ENCODE measurements at regions not wholly inside any gene's neighbourhood (a gene's known extent, or its start where the extent isn't known, plus 50 kb on each side); places are given as distances from the start of the nearest gene placed in this dataset.

DNA sequence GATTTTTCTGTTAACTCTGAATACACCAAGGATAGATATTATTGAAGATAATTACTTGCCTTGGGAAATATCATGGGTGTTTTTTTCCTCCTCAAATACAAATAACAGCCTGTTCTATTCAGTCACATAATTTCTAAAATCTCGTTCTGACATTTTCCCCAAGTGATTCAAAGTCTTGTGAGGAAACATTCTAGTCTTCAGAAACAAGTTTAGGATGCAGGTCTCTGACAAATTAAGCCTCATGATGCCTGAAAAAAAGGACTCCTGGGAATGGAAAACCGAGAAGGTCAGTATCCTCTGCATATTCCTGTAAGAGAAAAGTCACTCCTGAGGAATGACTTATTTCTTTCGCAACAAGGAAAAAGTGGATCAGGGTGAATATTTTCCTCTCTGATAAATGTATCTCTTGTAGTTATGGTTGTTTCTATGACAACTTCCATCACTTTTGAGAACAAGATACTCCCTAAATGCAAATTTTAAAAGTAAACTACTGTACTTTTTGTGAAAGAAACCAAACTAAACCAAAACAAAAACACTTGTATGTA is 384.6 kb downstream of the CNTNAP4 start:
- Histone ChIP-seq H3K9me3 (ENCODE audit: control insufficient read depth in 1 of 2, low read length in 2 of 2) (no peaks in the 10 kb centered on the region), H3K4me1 (ENCODE audit: control insufficient read depth in 1 of 2, insufficient read depth in 2 of 2, low read length in 2 of 2) (no peaks in the 10 kb centered on the region), H3K9ac (ENCODE audit: low read depth in 1 of 2, low read length in 2 of 2) (no peak overlapping the region), H3K36me3 (ENCODE audit: control insufficient read depth in 1 of 2, insufficient read depth in 2 of 2, low read length in 2 of 2) (no peaks in the 10 kb centered on the region), H3K27me3 (ENCODE audit: control insufficient read depth in 1 of 2, insufficient read depth in 2 of 2, low read length in 2 of 2) (no peaks in the 10 kb centered on the region), H3K27ac (ENCODE audit: low read depth, low read length) (no peak overlapping the region), H3K4me3 (ENCODE audit: low read depth in 1 of 2, low read length in 2 of 2) (no peak overlapping the region)

- no peak overlapping the region for H3K27ac ChIP-seq (ENCODE audit: low read depth, low read length)
- H3K4me3 ChIP-seq (ENCODE audit: low read depth in 1 of 2, low read length in 2 of 2): no peak overlapping the region
- no peaks in the 10 kb centered on the region for H3K27me3 ChIP-seq (ENCODE audit: control insufficient read depth in 1 of 2, insufficient read depth in 2 of 2, low read length in 2 of 2)
- H3K9me3 ChIP-seq (ENCODE audit: control insufficient read depth in 1 of 2, low read length in 2 of 2): no peaks in the 10 kb centered on the region
- H3K36me3 ChIP-seq (ENCODE audit: control insufficient read depth in 1 of 2, insufficient read depth in 2 of 2, low read length in 2 of 2): no peaks in the 10 kb centered on the region
- H3K9ac ChIP-seq (ENCODE audit: low read depth in 1 of 2, low read length in 2 of 2): no peak overlapping the region
- H3K4me1 ChIP-seq (ENCODE audit: control insufficient read depth in 1 of 2, insufficient read depth in 2 of 2, low read length in 2 of 2): no peaks in the 10 kb centered on the region
Measured at GRCh38 chr16:76665571-76666275, 388.5 kb downstream of the CNTNAP4 start.

- Histone ChIP-seq H3K27me3 (ENCODE audit: control insufficient read depth in 1 of 2, insufficient read depth in 2 of 2, low read length in 2 of 2) (no peaks in the 10 kb centered on the region), H3K4me1 (ENCODE audit: control insufficient read depth in 1 of 2, insufficient read depth in 2 of 2, low read length in 2 of 2) (no peaks in the 10 kb centered on the region), H3K36me3 (ENCODE audit: control insufficient read depth in 1 of 2, insufficient read depth in 2 of 2, low read length in 2 of 2) (no peaks in the 10 kb centered on the region), H3K4me3 (ENCODE audit: low read depth in 1 of 2, low read length in 2 of 2) (no peak overlapping the region), H3K9ac (ENCODE audit: low read depth in 1 of 2, low read length in 2 of 2) (no peak overlapping the region), H3K9me3 (ENCODE audit: control insufficient read depth in 1 of 2, low read length in 2 of 2) (no peaks in the 10 kb centered on the region), H3K27ac (ENCODE audit: low read depth, low read length) (no peak overlapping the region)
Measured at GRCh38 chr16:76668207-76668725, 391.1 kb downstream of the CNTNAP4 start.

DNA sequence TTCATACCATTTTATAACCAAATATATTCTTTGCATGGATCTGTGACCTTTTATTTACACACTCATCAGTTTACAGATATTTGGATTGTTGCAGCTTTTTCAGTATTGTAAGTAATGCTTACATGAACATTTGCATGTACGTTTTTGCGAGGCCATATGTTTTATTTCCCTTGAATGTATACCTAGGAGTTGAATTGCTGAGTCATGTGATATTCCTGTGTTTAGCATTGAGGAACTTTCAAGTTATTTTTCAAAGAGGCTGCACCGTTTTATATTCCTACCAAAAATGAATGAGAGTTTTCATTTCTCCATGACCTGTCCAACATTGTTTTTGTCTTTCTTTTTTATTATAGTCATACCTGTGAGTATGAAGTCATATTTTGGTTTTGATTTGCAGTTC is 392.1 kb downstream of the CNTNAP4 start:
- Histone ChIP-seq H3K9ac (ENCODE audit: low read depth in 1 of 2, low read length in 2 of 2) (no peak overlapping the region), H3K27ac (ENCODE audit: low read depth, low read length) (no peak overlapping the region), H3K27me3 (ENCODE audit: control insufficient read depth in 1 of 2, insufficient read depth in 2 of 2, low read length in 2 of 2) (no peaks in the 10 kb centered on the region), H3K9me3 (ENCODE audit: control insufficient read depth in 1 of 2, low read length in 2 of 2) (no peaks in the 10 kb centered on the region), H3K4me3 (ENCODE audit: low read depth in 1 of 2, low read length in 2 of 2) (no peak overlapping the region), H3K36me3 (ENCODE audit: control insufficient read depth in 1 of 2, insufficient read depth in 2 of 2, low read length in 2 of 2) (no peaks in the 10 kb centered on the region), H3K4me1 (ENCODE audit: control insufficient read depth in 1 of 2, insufficient read depth in 2 of 2, low read length in 2 of 2) (no peaks in the 10 kb centered on the region)

DNA sequence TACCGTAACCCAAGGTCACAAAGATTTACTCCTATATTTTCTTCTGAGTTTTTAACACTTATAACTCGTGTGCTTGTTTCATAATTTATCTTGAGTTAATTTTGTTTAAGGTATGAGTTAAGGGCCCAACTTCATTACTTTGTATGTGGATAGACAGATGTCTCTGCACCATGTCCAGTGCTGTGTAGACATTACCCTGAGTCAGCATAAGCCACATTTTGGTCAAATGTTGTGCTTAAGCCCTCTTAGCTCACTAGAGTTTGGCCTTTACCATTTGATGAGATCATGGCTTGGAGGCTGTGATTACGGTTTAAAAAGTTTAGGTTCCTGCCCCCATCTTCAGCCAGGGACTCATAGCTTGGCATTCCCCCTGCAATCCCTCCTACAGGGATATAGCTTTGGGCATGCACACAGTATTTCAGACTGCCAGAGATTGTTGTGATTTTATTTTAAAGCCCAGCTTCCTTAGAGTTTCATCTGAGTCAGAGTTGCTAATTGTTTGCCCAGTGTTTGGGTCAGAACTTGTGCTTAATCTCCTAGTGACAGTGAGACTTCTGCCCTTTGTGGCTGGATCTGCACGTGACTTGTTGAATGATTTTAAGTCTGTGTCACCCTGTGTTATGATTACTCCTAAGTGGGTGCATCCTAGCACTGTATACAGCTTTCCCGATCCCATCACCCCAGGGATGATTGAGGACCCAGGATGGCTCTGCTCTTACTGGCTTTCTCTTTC is 393.1 kb downstream of the CNTNAP4 start:
- Histone ChIP-seq H3K4me3 (ENCODE audit: low read depth in 1 of 2, low read length in 2 of 2) (no peak overlapping the region), H3K27me3 (ENCODE audit: control insufficient read depth in 1 of 2, insufficient read depth in 2 of 2, low read length in 2 of 2) (no peaks in the 10 kb centered on the region), H3K9me3 (ENCODE audit: control insufficient read depth in 1 of 2, low read length in 2 of 2) (no peaks in the 10 kb centered on the region), H3K36me3 (ENCODE audit: control insufficient read depth in 1 of 2, insufficient read depth in 2 of 2, low read length in 2 of 2) (no peaks in the 10 kb centered on the region), H3K9ac (ENCODE audit: low read depth in 1 of 2, low read length in 2 of 2) (no peak overlapping the region), H3K4me1 (ENCODE audit: control insufficient read depth in 1 of 2, insufficient read depth in 2 of 2, low read length in 2 of 2) (no peaks in the 10 kb centered on the region), H3K27ac (ENCODE audit: low read depth, low read length) (no peak overlapping the region)

- Histone ChIP-seq H3K27ac (ENCODE audit: low read depth, low read length) (no peak overlapping the region), H3K36me3 (ENCODE audit: control insufficient read depth in 1 of 2, insufficient read depth in 2 of 2, low read length in 2 of 2) (no peaks in the 10 kb centered on the region), H3K9ac (ENCODE audit: low read depth in 1 of 2, low read length in 2 of 2) (no peak overlapping the region), H3K9me3 (ENCODE audit: control insufficient read depth in 1 of 2, low read length in 2 of 2) (no peaks in the 10 kb centered on the region), H3K27me3 (ENCODE audit: control insufficient read depth in 1 of 2, insufficient read depth in 2 of 2, low read length in 2 of 2) (no peaks in the 10 kb centered on the region), H3K4me3 (ENCODE audit: low read depth in 1 of 2, low read length in 2 of 2) (no peak overlapping the region), H3K4me1 (ENCODE audit: control insufficient read depth in 1 of 2, insufficient read depth in 2 of 2, low read length in 2 of 2) (no peaks in the 10 kb centered on the region)
Measured at GRCh38 chr16:76676356-76676755, 399.2 kb downstream of the CNTNAP4 start.

DNA sequence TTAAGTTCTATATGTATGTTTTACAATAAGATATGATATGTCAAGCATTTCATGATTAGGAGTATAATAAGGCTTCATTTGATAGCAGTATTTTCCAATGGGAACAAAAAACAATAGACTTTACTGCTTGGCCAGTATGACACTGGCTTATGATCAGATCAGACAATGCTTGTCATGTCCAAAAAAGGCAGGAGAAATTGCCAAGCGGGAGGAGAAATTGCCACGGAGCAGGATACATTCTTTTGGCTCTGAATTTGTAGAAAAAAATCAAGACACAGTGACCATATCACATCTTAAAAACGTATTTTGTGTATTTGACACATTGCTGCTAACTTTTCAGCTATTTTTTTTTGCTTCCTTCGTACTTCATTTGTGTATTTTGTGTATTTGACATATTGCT is 404.1 kb downstream of the CNTNAP4 start:
- Histone ChIP-seq H3K9me3 (ENCODE audit: control insufficient read depth in 1 of 2, low read length in 2 of 2) (no peaks in the 10 kb centered on the region), H3K4me3 (ENCODE audit: low read depth in 1 of 2, low read length in 2 of 2) (no peak overlapping the region), H3K9ac (ENCODE audit: low read depth in 1 of 2, low read length in 2 of 2) (no peak overlapping the region), H3K36me3 (ENCODE audit: control insufficient read depth in 1 of 2, insufficient read depth in 2 of 2, low read length in 2 of 2) (no peaks in the 10 kb centered on the region), H3K4me1 (ENCODE audit: control insufficient read depth in 1 of 2, insufficient read depth in 2 of 2, low read length in 2 of 2) (no peaks in the 10 kb centered on the region), H3K27ac (ENCODE audit: low read depth, low read length) (no peak overlapping the region), H3K27me3 (ENCODE audit: control insufficient read depth in 1 of 2, insufficient read depth in 2 of 2, low read length in 2 of 2) (no peaks in the 10 kb centered on the region)

DNA sequence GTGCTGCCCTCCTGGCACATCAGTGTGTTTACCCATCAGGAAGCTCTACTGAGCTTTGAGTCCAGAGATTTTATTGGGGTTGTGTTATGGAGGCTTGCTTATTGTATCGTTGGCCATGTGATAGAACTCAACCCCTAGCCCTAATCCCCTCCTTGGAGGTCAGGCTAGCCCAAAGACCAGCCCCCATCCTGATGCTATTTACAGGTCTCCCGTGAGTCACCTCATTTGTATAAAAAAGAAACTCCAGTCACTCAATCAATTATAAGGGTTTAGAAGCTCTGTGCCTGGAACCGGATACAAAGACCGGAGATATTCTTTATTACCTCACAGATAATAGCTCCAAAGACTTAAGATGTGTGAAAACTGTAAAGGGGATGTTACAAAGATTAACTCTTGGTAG is 405.9 kb downstream of the CNTNAP4 start:
- Histone ChIP-seq H3K9ac (ENCODE audit: low read depth in 1 of 2, low read length in 2 of 2) (no peak overlapping the region), H3K4me1 (ENCODE audit: control insufficient read depth in 1 of 2, insufficient read depth in 2 of 2, low read length in 2 of 2) (no peaks in the 10 kb centered on the region), H3K27me3 (ENCODE audit: control insufficient read depth in 1 of 2, insufficient read depth in 2 of 2, low read length in 2 of 2) (no peaks in the 10 kb centered on the region), H3K36me3 (ENCODE audit: control insufficient read depth in 1 of 2, insufficient read depth in 2 of 2, low read length in 2 of 2) (no peaks in the 10 kb centered on the region), H3K9me3 (ENCODE audit: control insufficient read depth in 1 of 2, low read length in 2 of 2) (no peaks in the 10 kb centered on the region), H3K27ac (ENCODE audit: low read depth, low read length) (no peak overlapping the region), H3K4me3 (ENCODE audit: low read depth in 1 of 2, low read length in 2 of 2) (no peak overlapping the region)

DNA sequence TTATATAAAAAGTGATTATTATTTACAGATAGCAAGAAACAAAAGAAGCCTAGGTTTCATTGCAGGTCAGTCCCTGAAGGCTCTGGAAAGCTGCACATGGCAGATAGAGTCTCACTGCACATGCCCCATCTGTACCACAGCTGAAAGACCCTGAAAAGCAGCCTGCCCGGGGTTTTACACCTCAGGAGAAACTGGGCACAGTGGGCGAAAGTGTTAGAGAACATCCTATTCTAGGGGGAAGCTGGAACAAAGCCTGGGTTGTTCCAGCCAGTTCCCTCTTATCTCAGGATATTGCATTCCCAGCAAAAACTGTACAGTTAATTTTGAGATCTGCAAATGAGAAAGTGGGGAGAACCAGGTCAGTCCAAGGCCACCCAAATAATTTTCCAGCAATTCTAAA is 419.7 kb downstream of the CNTNAP4 start:
- Histone ChIP-seq H3K27ac (ENCODE audit: low read depth, low read length) (no peak overlapping the region), H3K27me3 (ENCODE audit: control insufficient read depth in 1 of 2, insufficient read depth in 2 of 2, low read length in 2 of 2) (no peaks in the 10 kb centered on the region), H3K4me3 (ENCODE audit: low read depth in 1 of 2, low read length in 2 of 2) (no peak overlapping the region), H3K4me1 (ENCODE audit: control insufficient read depth in 1 of 2, insufficient read depth in 2 of 2, low read length in 2 of 2) (no peaks in the 10 kb centered on the region), H3K36me3 (ENCODE audit: control insufficient read depth in 1 of 2, insufficient read depth in 2 of 2, low read length in 2 of 2) (no peaks in the 10 kb centered on the region), H3K9me3 (ENCODE audit: control insufficient read depth in 1 of 2, low read length in 2 of 2) (no peaks in the 10 kb centered on the region), H3K9ac (ENCODE audit: low read depth in 1 of 2, low read length in 2 of 2) (no peak overlapping the region)

GRCh38 chr16:76705892-76706291 is 428.7 kb downstream of the CNTNAP4 start:
- Histone ChIP-seq H3K9ac (ENCODE audit: low read depth in 1 of 2, low read length in 2 of 2) (no peak overlapping the region), H3K9me3 (ENCODE audit: control insufficient read depth in 1 of 2, low read length in 2 of 2) (no peaks in the 10 kb centered on the region), H3K4me3 (ENCODE audit: low read depth in 1 of 2, low read length in 2 of 2) (no peak overlapping the region), H3K4me1 (ENCODE audit: control insufficient read depth in 1 of 2, insufficient read depth in 2 of 2, low read length in 2 of 2) (no peaks in the 10 kb centered on the region), H3K27ac (ENCODE audit: low read depth, low read length) (no peak overlapping the region), H3K27me3 (ENCODE audit: control insufficient read depth in 1 of 2, insufficient read depth in 2 of 2, low read length in 2 of 2) (no peaks in the 10 kb centered on the region), H3K36me3 (ENCODE audit: control insufficient read depth in 1 of 2, insufficient read depth in 2 of 2, low read length in 2 of 2) (no peaks in the 10 kb centered on the region)

All from duodenal mucosa (tissue), 2 donors.